KG1 (cell line): ENCODE measurements at regions not wholly inside any gene's neighbourhood (a gene's known extent, or its start where the extent isn't known, plus 50 kb on each side); places are given as distances from the start of the nearest gene placed in this dataset.

ENCODE experiments used
- DNase-seq: peaks from one replicate; lab custom pipeline; 2025; lab: John Stamatoyannopoulos, UW

DNA sequence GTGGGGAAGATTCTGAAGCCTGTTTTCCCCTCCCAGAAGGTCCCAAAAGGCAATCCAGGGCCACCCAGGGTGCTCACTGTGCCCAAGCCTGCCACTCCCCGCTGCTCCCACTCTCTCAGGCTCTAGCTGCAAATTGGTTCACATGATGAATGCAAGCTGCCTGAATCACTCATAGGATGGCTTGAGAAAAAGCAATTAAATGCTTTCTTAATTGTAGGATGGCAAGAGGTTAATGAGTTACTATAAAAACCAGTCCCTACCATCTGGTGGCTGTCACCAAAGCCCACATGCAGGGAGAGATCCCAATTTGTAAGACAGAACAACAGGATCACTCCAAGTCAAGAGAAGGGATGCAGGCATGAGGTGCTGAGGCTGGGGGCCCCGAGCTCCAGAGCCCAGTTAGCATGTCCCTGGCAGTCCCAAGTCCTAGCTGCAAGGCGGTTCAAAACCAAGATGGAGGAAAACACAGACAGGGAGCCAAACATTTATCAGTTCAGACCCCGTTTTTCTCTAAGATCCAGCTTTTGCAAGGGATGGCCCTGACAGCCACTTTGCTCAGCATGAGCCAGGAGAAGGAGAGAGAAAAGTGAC is 207.1 kb downstream of the UACA start:
- DNase-seq = no peak

DNA sequence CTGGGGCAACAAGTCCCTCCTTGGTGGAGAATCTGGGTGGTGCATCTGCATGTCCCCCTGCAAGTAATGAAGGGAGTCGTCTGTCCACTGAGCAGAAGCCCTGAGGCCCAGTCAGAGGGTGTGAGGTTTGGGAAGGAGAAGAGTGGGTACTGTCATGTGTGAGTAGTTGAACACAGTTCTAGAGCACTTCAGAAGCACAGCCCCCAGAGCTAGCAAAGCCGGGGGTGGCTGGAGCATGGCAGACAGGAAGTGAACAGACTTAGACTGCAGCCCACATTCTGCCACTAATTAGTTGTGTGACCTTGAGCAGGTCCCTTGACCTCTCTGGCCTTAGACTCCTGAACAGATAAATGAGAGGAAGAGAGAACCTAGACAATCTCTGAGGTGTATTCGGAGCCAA is 207.6 kb downstream of the UACA start:
- DNase-seq = no peak

DNA sequence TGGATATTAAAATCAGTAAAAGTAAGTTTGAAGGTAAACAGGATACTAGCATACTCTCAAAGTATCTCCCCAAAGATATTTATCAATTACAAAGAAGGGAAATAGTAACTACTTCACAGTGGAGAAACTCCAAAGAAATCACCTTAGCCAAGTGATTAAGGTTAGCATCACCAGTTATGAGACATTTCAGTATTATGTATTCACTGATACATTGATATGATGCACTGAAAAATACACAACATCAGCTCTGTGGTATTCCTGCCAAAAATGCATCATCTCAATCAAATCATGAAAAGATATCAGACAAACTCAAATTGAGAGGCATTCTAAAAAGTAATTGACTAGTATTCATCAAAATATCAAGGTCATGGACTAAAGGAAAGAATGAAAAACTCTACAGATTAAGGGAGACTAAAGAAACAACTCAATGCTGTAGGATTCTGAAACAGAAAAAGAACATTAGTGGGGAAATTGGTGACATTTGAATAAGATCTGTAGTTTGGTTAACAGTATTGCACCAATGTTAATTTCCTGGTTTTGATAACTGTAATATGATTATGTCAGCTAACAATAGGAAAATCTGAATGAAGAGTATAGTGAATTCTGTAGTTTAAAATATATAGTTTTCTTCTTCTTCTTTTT is 215.4 kb downstream of the UACA start:
- DNase-seq = no peak

- no peak for DNase-seq
These were observed 217.8 kb downstream of the UACA start for GRCh38 chr15:70545526-70545925.

DNA sequence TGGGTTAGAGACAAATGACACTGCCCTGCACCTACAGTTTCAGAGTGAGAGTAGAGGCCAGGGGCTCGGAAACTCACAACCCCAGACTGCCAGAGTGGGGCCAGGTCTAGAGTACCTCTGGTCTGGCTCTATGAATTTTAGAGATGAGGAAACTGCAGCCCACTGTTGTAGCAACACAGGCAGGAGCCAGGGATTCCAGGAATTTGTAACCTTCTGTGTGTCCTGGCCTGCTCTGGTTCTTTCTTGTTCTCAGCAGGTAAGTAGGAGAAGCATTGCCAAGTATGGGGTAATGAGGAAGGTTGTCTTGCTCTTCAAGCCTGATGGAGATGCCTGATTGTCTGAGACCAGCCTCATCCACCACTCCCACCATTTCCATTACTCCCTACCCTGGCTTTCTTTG is 221.8 kb downstream of the UACA start:
- no peak for DNase-seq

GRCh38 chr15:70539912-70540530 is 223.3 kb downstream of the UACA start:
- no peak for DNase-seq

- DNase-seq = no peak
These were observed 223.9 kb downstream of the UACA start for GRCh38 chr15:70539409-70539808.

DNA sequence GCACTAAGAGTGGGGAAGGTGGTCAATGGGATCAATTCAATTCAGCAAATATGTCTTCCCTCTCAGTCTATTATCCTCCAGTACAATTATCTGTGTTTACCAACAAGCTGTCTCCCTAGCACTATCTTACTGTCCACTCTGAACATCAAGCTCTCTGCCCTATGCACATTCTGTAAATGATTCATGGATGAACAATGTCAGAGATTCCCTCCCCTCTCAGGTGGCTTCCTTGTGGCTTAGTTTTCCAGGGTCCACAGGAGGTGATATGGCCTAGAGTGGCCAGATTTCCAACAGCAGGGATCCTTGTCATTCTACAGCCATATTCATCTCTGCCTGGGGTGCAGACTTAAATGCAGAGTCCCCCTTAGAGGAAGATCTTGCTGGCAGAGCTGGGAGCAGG is 225.1 kb downstream of the UACA start:
- no peak for DNase-seq

DNA sequence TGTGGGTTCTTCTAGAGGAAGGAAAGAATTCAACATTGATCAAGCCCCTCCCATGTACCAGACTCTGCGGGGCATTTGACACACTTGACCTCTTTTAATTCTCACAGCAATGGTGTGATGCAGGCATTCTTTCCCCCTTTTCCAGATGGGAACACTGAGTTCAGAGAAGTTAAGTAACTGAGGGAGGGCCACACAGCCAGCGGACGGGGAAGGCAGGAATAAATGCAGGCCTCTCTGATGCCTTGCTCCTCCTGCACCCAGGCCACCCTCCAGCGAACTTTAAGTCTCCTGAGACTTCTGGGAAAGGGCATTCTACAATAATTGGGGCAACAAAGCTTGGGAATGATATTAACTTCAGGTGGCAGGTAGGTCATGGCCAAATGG is 227.4 kb downstream of the UACA start:
- no peak for DNase-seq

- DNase-seq = peak; percentile 54
These were observed 228.0 kb downstream of the UACA start for GRCh38 chr15:70535071-70535954.

GRCh38 chr15:70533931-70534742 is 229.2 kb downstream of the UACA start:
- DNase-seq = no peak

GRCh38 chr15:70532531-70533186 is 230.7 kb downstream of the UACA start:
- DNase-seq = no peak

GRCh38 chr15:70531576-70531975 is 231.8 kb downstream of the UACA start:
- DNase-seq = no peak

DNA sequence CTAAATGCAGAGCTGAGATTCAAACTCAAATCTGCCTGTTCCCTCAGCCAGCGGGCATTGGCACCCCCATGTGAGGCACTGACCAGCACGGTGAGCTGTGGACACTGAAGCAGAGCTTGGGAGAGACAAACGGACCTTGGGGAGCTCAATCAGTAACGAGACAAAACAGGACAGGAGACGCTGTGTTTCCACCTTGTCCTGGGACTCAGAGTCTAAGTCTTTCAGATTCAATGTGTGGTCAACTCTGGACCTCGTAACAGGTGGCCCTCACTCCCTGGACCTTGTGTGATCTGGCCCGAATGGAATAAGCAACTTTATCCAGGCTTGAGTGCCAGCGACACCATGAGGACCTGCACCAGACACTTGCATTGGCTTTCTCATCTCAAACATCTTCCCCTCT is 232.5 kb downstream of the UACA start:
- no peak for DNase-seq

- no peak for DNase-seq
These were observed 232.9 kb downstream of the UACA start for GRCh38 chr15:70530503-70530902.

DNA sequence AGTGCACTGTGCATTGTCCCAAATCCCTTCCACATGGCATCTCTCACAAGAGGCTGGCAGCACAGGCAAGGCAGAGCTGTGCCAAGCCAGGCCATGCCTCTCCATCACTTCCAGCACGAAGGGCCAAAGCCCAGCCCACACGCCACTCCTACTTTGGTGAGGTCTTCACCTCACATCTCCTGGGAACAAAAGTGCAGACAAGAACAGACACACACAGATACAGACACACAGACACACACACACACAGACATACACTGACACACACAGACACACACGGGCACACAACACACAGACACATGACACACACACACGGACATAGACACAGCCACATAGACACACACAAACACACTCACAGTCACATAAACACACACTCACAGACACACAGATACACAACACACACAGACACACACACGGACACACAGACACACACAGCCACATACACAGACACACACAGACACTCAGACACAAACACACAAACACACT is 233.3 kb downstream of the UACA start:
- DNase-seq = no peak

- DNase-seq = no peak
These were observed 234.5 kb downstream of the UACA start for GRCh38 chr15:70528816-70529215.

DNA sequence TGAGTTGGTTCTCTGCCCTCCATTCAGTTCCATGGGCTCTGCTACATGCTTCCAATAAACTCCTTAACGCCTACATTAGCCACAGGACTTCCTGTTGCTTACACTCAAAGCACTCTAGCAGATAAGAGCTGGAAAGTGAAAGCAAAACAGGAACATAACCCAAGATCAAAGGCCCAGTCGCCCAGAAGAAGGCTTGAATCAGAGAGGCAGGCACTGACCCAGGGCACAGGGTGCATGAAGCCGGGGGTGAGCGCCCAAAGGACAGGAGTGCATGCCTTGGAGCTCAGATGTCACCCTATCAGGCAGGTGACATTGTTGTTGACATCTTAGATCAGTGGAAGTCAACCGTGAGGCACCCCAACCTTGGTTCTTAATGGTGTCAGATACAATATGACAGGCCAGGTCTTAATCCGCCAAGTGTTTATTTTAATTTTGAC is 235.1 kb downstream of the UACA start:
- peak; percentile 14 for DNase-seq

- DNase-seq = no peak
These were observed 236.4 kb downstream of the UACA start for GRCh38 chr15:70526974-70527325.

GRCh38 chr15:70526221-70526973 is 237.0 kb downstream of the UACA start:
- DNase-seq = no peak

DNA sequence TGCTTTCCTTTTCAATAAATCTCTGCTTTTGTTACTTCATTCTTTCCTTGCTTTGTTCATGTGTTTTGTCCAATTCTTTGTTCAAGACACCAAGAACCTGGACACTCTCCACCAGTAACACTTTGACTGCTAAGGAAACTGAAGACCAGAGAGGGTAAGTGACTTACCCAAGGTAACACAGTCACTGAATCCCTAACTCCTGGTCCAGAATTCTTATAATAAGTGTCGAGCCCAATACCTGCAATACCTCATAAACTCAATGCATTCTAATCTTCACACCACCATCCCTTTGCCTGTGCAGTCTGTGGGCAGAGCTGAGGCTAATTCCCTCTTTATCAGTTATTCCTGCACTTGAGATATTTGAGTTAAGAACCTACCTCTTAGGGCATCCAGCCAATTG is 237.8 kb downstream of the UACA start:
- DNase-seq = no peak
